PC-9 (cell line): ENCODE measurements at regions not wholly inside any gene's neighbourhood (a gene's known extent, or its start where the extent isn't known, plus 50 kb on each side); places are given as distances from the start of the nearest gene placed in this dataset.
"Not testable (repeated sequence)": the region's sequence is repeated elsewhere in the genome, so short reads cannot be mapped to it uniquely, and the experiment has no call there.

ENCODE experiments used
- EZH2 ChIP-seq: fragments of 200-600 bp; sonication (generic); IDR thresholded peaks from 2 replicates; pipeline ENCODE4 v1.8.0; 2017; ENCODE audit warnings: antibody characterized with exemption, low read depth
- TF ChIP-seq, protein P1 (sequence below): fragments of 200-600 bp; sonication (generic); conservative IDR thresholded peaks from 2 replicates; pipeline ENCODE4 v1.6.1; 2017; ENCODE audit warnings: mixed run types, antibody characterized with exemption, mild to moderate bottlenecking, moderate library complexity

DNA sequence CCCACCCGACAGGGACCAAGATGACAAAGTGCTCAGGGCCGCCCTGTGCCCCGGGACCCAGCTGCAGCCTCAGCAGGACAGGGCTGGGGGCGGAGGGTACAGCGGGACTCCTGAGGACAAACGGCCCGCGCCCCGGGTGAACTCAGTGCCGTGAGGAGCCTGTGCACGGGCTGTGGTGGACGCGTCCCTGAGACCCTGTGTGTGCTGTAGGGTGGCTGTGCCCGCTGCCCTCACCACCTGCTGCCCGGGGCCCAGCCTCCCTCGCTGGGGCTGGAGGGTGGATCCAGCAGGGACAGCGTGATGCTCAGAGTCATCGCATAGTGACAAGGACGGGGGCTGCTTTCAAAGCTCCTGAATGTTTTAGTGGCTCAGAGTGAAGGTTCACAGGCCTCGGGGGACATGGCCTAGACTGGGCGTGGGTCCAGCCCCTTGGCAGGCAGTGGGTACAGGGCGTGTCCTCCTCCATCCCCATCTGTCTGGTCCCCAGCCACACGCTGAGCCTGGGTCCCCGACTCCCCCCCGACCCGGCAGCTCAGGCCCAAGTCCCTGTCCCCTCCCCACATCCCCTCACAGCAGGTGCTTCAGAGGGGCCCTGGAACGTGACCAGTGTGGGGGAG, 172.7 kb downstream of the TMEM121 start:
- TF ChIP-seq, protein P1, sequence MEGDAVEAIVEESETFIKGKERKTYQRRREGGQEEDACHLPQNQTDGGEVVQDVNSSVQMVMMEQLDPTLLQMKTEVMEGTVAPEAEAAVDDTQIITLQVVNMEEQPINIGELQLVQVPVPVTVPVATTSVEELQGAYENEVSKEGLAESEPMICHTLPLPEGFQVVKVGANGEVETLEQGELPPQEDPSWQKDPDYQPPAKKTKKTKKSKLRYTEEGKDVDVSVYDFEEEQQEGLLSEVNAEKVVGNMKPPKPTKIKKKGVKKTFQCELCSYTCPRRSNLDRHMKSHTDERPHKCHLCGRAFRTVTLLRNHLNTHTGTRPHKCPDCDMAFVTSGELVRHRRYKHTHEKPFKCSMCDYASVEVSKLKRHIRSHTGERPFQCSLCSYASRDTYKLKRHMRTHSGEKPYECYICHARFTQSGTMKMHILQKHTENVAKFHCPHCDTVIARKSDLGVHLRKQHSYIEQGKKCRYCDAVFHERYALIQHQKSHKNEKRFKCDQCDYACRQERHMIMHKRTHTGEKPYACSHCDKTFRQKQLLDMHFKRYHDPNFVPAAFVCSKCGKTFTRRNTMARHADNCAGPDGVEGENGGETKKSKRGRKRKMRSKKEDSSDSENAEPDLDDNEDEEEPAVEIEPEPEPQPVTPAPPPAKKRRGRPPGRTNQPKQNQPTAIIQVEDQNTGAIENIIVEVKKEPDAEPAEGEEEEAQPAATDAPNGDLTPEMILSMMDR = not testable (repeated sequence)
- TF ChIP-seq EZH2 = not testable (repeated sequence)
